ENCODE measurements at regions not wholly inside any gene's neighbourhood (a gene's known extent, or its start where the extent isn't known, plus 50 kb on each side); places are given as distances from the start of the nearest gene placed in this dataset.

- Histone ChIP-seq H3K36me3 (no peaks in the 10 kb centered on the region), H3K4me3 (no peak overlapping the region), H3K27ac (no peak overlapping the region), H3K4me1 (peaks cover 0 to 15% (median 5%) of the 10 kb centered on the region in 6 donors), H3K27me3 (replicated peaks in 1 of 7) (no peaks in the 10 kb centered on the region), H3K9me3 (no peaks in the 10 kb centered on the region)
- DNase-seq, result no peak
- intact Hi-C loops (cut with DNase I; ENCODE audit: low total_unique reads), result no loop called here
- TF ChIP-seq CTCF (IDR thresholded peaks at IDR 0.05 in 8 of 11, conservative IDR thresholded peaks at IDR 0.05 in 3 of 11), result no peak
- TF ChIP-seq POLR2AphosphoS5 (IDR thresholded peaks at IDR 0.05), result no peak
- TF ChIP-seq POLR2A (IDR thresholded peaks at IDR 0.05), result no peak
These were observed 576.0 kb downstream of the LMO4 start for GRCh38 chr1:87904651-87905050.

- intact Hi-C loops (cut with DNase I; ENCODE audit: low total_unique reads), result no loop called here
- Histone ChIP-seq H3K27ac (no peak overlapping the region), H3K4me1 (peaks cover 0 to 15% (median 5%) of the 10 kb centered on the region in 6 donors), H3K36me3 (no peaks in the 10 kb centered on the region), H3K27me3 (replicated peaks in 1 of 7) (no peaks in the 10 kb centered on the region), H3K9me3 (no peaks in the 10 kb centered on the region), H3K4me3 (no peak overlapping the region)
- no peak for DNase-seq
- 75 to 84% (median 78%) methylated on average over 4 of the region's 4 CpGs for WGBS, 5 donors
- TF ChIP-seq POLR2AphosphoS5 (IDR thresholded peaks at IDR 0.05) (no peak), CTCF (IDR thresholded peaks at IDR 0.05 in 8 of 11, conservative IDR thresholded peaks at IDR 0.05 in 3 of 11) (no peak), POLR2A (IDR thresholded peaks at IDR 0.05) (no peak)
These were observed 577.0 kb downstream of the LMO4 start for GRCh38 chr1:87905651-87906050.

GRCh38 chr1:87906078-87906477, 577.4 kb downstream of the LMO4 start:
- 78 to 91% (median 85%) methylated on average over 3 of the region's 3 CpGs for WGBS, 5 donors
- H3K36me3 ChIP-seq, result no peaks in the 10 kb centered on the region
- no peak for TF ChIP-seq POLR2A (IDR thresholded peaks at IDR 0.05)
- no peak for TF ChIP-seq CTCF (IDR thresholded peaks at IDR 0.05 in 8 of 11, conservative IDR thresholded peaks at IDR 0.05 in 3 of 11)
- no peaks in the 10 kb centered on the region for H3K27me3 ChIP-seq (replicated peaks in 1 of 7)
- no peaks in the 10 kb centered on the region for H3K9me3 ChIP-seq
- no peak overlapping the region for H3K27ac ChIP-seq
- no peak overlapping the region for H3K4me3 ChIP-seq
- intact Hi-C loops (cut with DNase I; ENCODE audit: low total_unique reads), result no loop called here
- no peak for DNase-seq
- H3K4me1 ChIP-seq, result peaks cover 0 to 15% (median 5%) of the 10 kb centered on the region in 6 donors

GRCh38 chr1:87913361-87913760, 584.7 kb downstream of the LMO4 start:
- intact Hi-C loops (cut with DNase I; ENCODE audit: low total_unique reads), result no loop called here
- no peaks in the 10 kb centered on the region for H3K4me1 ChIP-seq
- H3K4me3 ChIP-seq, result no peak overlapping the region
- H3K36me3 ChIP-seq, result no peaks in the 10 kb centered on the region
- no peaks in the 10 kb centered on the region for H3K27me3 ChIP-seq (replicated peaks in 1 of 7)
- TF ChIP-seq POLR2A (IDR thresholded peaks at IDR 0.05), result no peak
- no peak for TF ChIP-seq CTCF (IDR thresholded peaks at IDR 0.05 in 8 of 11, conservative IDR thresholded peaks at IDR 0.05 in 3 of 11)
- TF ChIP-seq POLR2AphosphoS5 (IDR thresholded peaks at IDR 0.05), result no peak
- DNase-seq, result no peak
- 91 to 98% (median 97%) methylated on average over 1 of the region's 1 CpG for WGBS, 5 donors
- H3K27ac ChIP-seq, result no peak overlapping the region
- peaks cover 0 to 30% (median 24%) of the 10 kb centered on the region in 8 donors for H3K9me3 ChIP-seq
